ENCODE measurements at regions not wholly inside any gene's neighbourhood (a gene's known extent, or its start where the extent isn't known, plus 50 kb on each side); places are given as distances from the start of the nearest gene placed in this dataset.

DNA sequence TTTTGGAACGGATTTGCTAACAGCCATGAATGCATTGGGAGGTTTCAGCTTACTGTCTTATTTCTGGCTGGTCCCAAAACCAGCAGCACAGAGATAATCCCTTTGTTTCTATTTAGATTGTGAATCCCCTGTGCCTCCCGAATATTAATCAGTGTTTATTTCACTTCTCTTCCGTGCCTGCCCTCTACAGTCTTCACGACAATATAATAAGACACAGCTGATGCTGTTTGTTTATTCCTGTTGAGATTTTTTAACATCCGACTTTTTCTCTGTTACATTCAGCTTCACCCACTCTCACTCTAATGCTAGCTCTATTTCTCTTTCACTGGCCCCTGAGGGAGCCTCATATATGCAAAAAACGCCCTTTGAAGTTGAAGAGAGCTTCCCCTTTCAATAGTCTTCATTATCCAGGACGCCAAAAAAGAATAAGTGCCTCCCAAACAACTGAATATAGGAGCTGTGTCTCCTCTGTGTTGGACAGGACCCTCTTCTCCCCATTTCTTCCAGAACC, 995.3 kb downstream of the ROBO2 start:
- DNase-seq (no peak), ATAC-seq (no peak)
- intact Hi-C loops (cut with DNase I, micrococcal nuclease), result no loop called here
- H3K9me3 ChIP-seq, result no peaks in the 10 kb centered on the region
- no peaks in the 10 kb centered on the region for H3K4me1 ChIP-seq (ENCODE audit: low read depth)
- no peaks in the 10 kb centered on the region for H3K36me3 ChIP-seq (ENCODE audit: low read depth)
- H3K4me3 ChIP-seq, result no peak overlapping the region
- no peak for TF ChIP-seq CTCF (IDR thresholded peaks at IDR 0.05)

DNA sequence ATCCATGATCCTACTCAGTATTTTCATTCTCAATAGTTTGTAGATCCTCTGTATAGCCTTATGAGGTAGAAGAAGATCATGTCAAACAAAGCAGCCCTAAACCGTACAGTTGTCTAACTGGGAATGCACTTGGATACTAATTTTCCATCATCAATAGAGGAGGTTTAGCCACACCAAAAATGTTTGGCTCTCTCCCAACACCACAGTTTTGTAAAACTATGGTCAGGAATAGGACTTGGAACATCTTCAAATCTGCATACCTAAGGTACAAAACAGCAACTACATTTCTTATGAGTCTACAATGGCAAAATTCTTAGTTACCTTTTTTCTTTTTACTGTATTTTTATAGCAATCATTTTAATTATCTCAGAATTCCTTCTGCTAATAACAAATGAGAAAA, 1001.6 kb downstream of the ROBO2 start:
- no peak for DNase-seq
- Histone ChIP-seq H3K9me3 (no peaks in the 10 kb centered on the region), H3K4me1 (ENCODE audit: low read depth) (no peaks in the 10 kb centered on the region), H3K4me3 (no peak overlapping the region), H3K36me3 (ENCODE audit: low read depth) (no peaks in the 10 kb centered on the region)
- intact Hi-C loops (cut with DNase I, micrococcal nuclease), result no loop called here
- ATAC-seq, result no peak
- TF ChIP-seq CTCF (IDR thresholded peaks at IDR 0.05), result no peak

GRCh38 chr3:78046566-78046965, 1006.7 kb downstream of the ROBO2 start:
- DNase-seq, result no peak

GRCh38 chr3:78048698-78049097, 1008.8 kb downstream of the ROBO2 start:
- DNase-seq (no peak), ATAC-seq (no peak)
- H3K4me1 ChIP-seq (ENCODE audit: low read depth), result no peaks in the 10 kb centered on the region
- H3K36me3 ChIP-seq (ENCODE audit: low read depth), result no peaks in the 10 kb centered on the region
- no peak for TF ChIP-seq CTCF (IDR thresholded peaks at IDR 0.05)
- H3K4me3 ChIP-seq, result no peak overlapping the region
- intact Hi-C loops (cut with DNase I, micrococcal nuclease), result no loop called here
- no peaks in the 10 kb centered on the region for H3K9me3 ChIP-seq

More at GRCh38 chr3:78046566-78046965, 1006.7 kb downstream of the ROBO2 start:
- H3K4me3 ChIP-seq, result no peak overlapping the region
- TF ChIP-seq CTCF (IDR thresholded peaks at IDR 0.05), result no peak
- no peak for ATAC-seq
- H3K9me3 ChIP-seq, result no peaks in the 10 kb centered on the region
- no peaks in the 10 kb centered on the region for H3K4me1 ChIP-seq (ENCODE audit: low read depth)
- intact Hi-C loops (cut with DNase I, micrococcal nuclease), result no loop called here
- H3K36me3 ChIP-seq (ENCODE audit: low read depth), result no peaks in the 10 kb centered on the region

GRCh38 chr3:78049521-78049920, 1009.6 kb downstream of the ROBO2 start:
- ATAC-seq (no peak), DNase-seq (no peak)
- intact Hi-C loops (cut with DNase I, micrococcal nuclease), result no loop called here
- H3K4me3 ChIP-seq, result no peak overlapping the region
- H3K4me1 ChIP-seq (ENCODE audit: low read depth), result no peaks in the 10 kb centered on the region
- H3K9me3 ChIP-seq, result no peaks in the 10 kb centered on the region
- no peaks in the 10 kb centered on the region for H3K36me3 ChIP-seq (ENCODE audit: low read depth)
- TF ChIP-seq CTCF (IDR thresholded peaks at IDR 0.05), result no peak

All from mucosa of descending colon (tissue), 3 donors.